ENCODE measurements at regions not wholly inside any gene's neighbourhood (a gene's known extent, or its start where the extent isn't known, plus 50 kb on each side); places are given as distances from the start of the nearest gene placed in this dataset.

GRCh38 chr2:84249140-84249539 lies 209.9 kb downstream of the SUCLG1 start:
- TF ChIP-seq CEBPB (IDR thresholded peaks at IDR 0.05), result no peak
- TF ChIP-seq EP300 (IDR thresholded peaks at IDR 0.05; ENCODE audit: borderline replicate concordance), result no peak
- no peak for TF ChIP-seq FOXM1 (IDR thresholded peaks at IDR 0.05; ENCODE audit: borderline replicate concordance, low read depth)
- TF ChIP-seq YY1 (IDR thresholded peaks at IDR 0.05; ENCODE audit: low read depth), result no peak
- TF ChIP-seq TEAD4 (IDR thresholded peaks at IDR 0.05), result no peak
- no peak for TF ChIP-seq RAD21 (IDR thresholded peaks at IDR 0.05; ENCODE audit: low read depth)
- TF ChIP-seq TAF1 (IDR thresholded peaks at IDR 0.05; ENCODE audit: low read depth), result no peak
- no peak for TF ChIP-seq CREB1 (IDR thresholded peaks at IDR 0.05; ENCODE audit: low read depth)
- TF ChIP-seq MAX (IDR thresholded peaks at IDR 0.05), result no peak

GRCh38 chr2:84247532-84247931 lies 211.5 kb downstream of the SUCLG1 start:
- TF ChIP-seq FOXM1 (IDR thresholded peaks at IDR 0.05; ENCODE audit: borderline replicate concordance, low read depth), result no peak
- TF ChIP-seq EGR1 (IDR thresholded peaks at IDR 0.05), result no peak
- no peak for TF ChIP-seq ZBTB7A (IDR thresholded peaks at IDR 0.05; ENCODE audit: low read depth)
- no peak for TF ChIP-seq REST (IDR thresholded peaks at IDR 0.05; ENCODE audit: low read depth)
- TF ChIP-seq EP300 (IDR thresholded peaks at IDR 0.05; ENCODE audit: borderline replicate concordance), result no peak
- no peak for TF ChIP-seq TEAD4 (IDR thresholded peaks at IDR 0.05)
- TF ChIP-seq MAX (IDR thresholded peaks at IDR 0.05), result no peak
- no peak for TF ChIP-seq YY1 (IDR thresholded peaks at IDR 0.05; ENCODE audit: low read depth)
- no peak for TF ChIP-seq CREB1 (IDR thresholded peaks at IDR 0.05; ENCODE audit: low read depth)
- TF ChIP-seq NFIC (IDR thresholded peaks at IDR 0.05), result no peak
- TF ChIP-seq RAD21 (IDR thresholded peaks at IDR 0.05; ENCODE audit: low read depth), result no peak
- TF ChIP-seq CEBPB (IDR thresholded peaks at IDR 0.05), result no peak
- TF ChIP-seq USF1 (IDR thresholded peaks at IDR 0.05), result no peak
- no peak for TF ChIP-seq TCF12 (IDR thresholded peaks at IDR 0.05; ENCODE audit: low read depth)
- TF ChIP-seq TAF1 (IDR thresholded peaks at IDR 0.05; ENCODE audit: low read depth), result no peak

- no peak for TF ChIP-seq FOXM1 (IDR thresholded peaks at IDR 0.05; ENCODE audit: borderline replicate concordance, low read depth)
- no peak for TF ChIP-seq YY1 (IDR thresholded peaks at IDR 0.05; ENCODE audit: low read depth)
- TF ChIP-seq USF1 (IDR thresholded peaks at IDR 0.05), result no peak
- TF ChIP-seq CEBPB (IDR thresholded peaks at IDR 0.05), result no peak
Observed at GRCh38 chr2:84243788-84244733, 215.0 kb downstream of the SUCLG1 start.

- TF ChIP-seq RAD21 (IDR thresholded peaks at IDR 0.05; ENCODE audit: low read depth) (no peak), TAF1 (IDR thresholded peaks at IDR 0.05; ENCODE audit: low read depth) (no peak), CREB1 (IDR thresholded peaks at IDR 0.05; ENCODE audit: low read depth) (no peak), YY1 (IDR thresholded peaks at IDR 0.05; ENCODE audit: low read depth) (no peak), EGR1 (IDR thresholded peaks at IDR 0.05) (no peak), TEAD4 (IDR thresholded peaks at IDR 0.05) (no peak), TCF12 (IDR thresholded peaks at IDR 0.05; ENCODE audit: low read depth) (no peak), REST (IDR thresholded peaks at IDR 0.05; ENCODE audit: low read depth) (no peak), NFIC (IDR thresholded peaks at IDR 0.05) (no peak), ZBTB7A (IDR thresholded peaks at IDR 0.05; ENCODE audit: low read depth) (no peak), USF1 (IDR thresholded peaks at IDR 0.05) (no peak), CEBPB (IDR thresholded peaks at IDR 0.05) (no peak), EP300 (IDR thresholded peaks at IDR 0.05; ENCODE audit: borderline replicate concordance) (no peak), FOXM1 (IDR thresholded peaks at IDR 0.05; ENCODE audit: borderline replicate concordance, low read depth) (no peak), MAX (IDR thresholded peaks at IDR 0.05) (no peak)
Observed at GRCh38 chr2:84238907-84239306, 220.2 kb downstream of the SUCLG1 start.

GRCh38 chr2:84236288-84236687 lies 222.8 kb downstream of the SUCLG1 start:
- TF ChIP-seq MAX (IDR thresholded peaks at IDR 0.05) (no peak), CREB1 (IDR thresholded peaks at IDR 0.05; ENCODE audit: low read depth) (no peak), CEBPB (IDR thresholded peaks at IDR 0.05) (no peak), USF1 (IDR thresholded peaks at IDR 0.05) (no peak), TAF1 (IDR thresholded peaks at IDR 0.05; ENCODE audit: low read depth) (no peak), TEAD4 (IDR thresholded peaks at IDR 0.05) (no peak), NFIC (IDR thresholded peaks at IDR 0.05) (no peak), FOXM1 (IDR thresholded peaks at IDR 0.05; ENCODE audit: borderline replicate concordance, low read depth) (no peak), EP300 (IDR thresholded peaks at IDR 0.05; ENCODE audit: borderline replicate concordance) (no peak), EGR1 (IDR thresholded peaks at IDR 0.05) (no peak)
